Liver (tissue), 3 donors: ENCODE measurements at regions not wholly inside any gene's neighbourhood (a gene's known extent, or its start where the extent isn't known, plus 50 kb on each side); places are given as distances from the start of the nearest gene placed in this dataset.

Experiments
- CTCF ChIP-seq: fragments of 150-350 bp; IDR thresholded peaks from 2 replicates; pipeline ENCODE4 v1.5.1; 2017; ENCODE audit warnings: improper control_type of control experiment, low read depth, low read length; ENCODE audit not compliant: missing input control
- JUND ChIP-seq, 2 donors: IDR thresholded peaks; 2 replicates each; pipeline ENCODE4 v1.6.1; 2016; ENCODE audit warnings: antibody characterized with exemption in 2 of 2
- RAD21 ChIP-seq, 2 donors: IDR thresholded peaks; 2 replicates each; pipeline ENCODE4 v1.6.1; 2016; ENCODE audit warnings: antibody characterized with exemption in 2 of 2, mild to moderate bottlenecking in 2 of 2
- TF ChIP-seq, protein P1 (sequence below): IDR thresholded peaks from 2 replicates; pipeline ENCODE4 v1.6.1; 2016; ENCODE audit warnings: antibody characterized with exemption
- donor health status: healthy.
- donor health status: healthy.

DNA sequence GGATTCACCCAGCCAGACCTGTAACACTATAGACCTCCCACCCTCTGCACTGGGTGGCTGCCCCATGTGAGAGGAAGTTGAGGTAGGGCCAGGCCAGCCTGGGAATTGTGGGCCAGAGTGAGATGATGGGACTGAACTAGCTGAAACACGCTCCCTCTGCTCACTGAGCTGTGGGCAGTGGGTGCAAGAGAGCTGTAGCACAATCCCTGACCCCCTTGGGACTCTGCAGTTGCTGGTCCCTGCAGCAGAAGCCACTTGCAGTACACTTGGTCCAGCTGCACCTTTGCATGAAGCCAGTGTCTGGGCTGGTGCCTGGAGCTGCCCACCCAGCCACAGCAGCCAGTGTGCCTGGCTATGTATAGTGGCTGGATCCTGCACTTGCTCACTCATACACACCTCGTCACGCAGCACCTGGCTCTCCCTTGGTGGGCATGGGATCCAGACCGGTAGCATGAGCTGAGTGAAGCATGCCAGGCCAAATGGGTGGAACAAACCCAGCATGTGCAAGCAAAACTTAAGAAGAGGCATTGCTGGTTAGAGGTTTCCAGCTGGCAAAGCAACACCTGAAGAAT is 805.7 kb upstream of the GBE1 start:
- TF ChIP-seq JUND (IDR thresholded peaks at IDR 0.05) (no peak), CTCF (no peak), RAD21 (IDR thresholded peaks at IDR 0.05) (no peak)
- TF ChIP-seq, protein P1, sequence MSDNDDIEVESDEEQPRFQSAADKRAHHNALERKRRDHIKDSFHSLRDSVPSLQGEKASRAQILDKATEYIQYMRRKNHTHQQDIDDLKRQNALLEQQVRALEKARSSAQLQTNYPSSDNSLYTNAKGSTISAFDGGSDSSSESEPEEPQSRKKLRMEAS, result no peak
